GOT3 (cell line): ENCODE measurements at regions not wholly inside any gene's neighbourhood (a gene's known extent, or its start where the extent isn't known, plus 50 kb on each side); places are given as distances from the start of the nearest gene placed in this dataset.
"Not testable (repeated sequence)": the region's sequence is repeated elsewhere in the genome, so short reads cannot be mapped to it uniquely, and the experiment has no call there.

Source experiments
- DNase-seq: peaks from one replicate; lab custom pipeline; 2025; ENCODE audit warnings: mixed read lengths; lab: John Stamatoyannopoulos, UW

- DNase-seq, result no peak
These were observed 484.5 kb upstream of the ZNF804A start for GRCh38 chr2:184113696-184114403.

GRCh38 chr2:184114439-184114838, 483.9 kb upstream of the ZNF804A start:
- no peak for DNase-seq

DNA sequence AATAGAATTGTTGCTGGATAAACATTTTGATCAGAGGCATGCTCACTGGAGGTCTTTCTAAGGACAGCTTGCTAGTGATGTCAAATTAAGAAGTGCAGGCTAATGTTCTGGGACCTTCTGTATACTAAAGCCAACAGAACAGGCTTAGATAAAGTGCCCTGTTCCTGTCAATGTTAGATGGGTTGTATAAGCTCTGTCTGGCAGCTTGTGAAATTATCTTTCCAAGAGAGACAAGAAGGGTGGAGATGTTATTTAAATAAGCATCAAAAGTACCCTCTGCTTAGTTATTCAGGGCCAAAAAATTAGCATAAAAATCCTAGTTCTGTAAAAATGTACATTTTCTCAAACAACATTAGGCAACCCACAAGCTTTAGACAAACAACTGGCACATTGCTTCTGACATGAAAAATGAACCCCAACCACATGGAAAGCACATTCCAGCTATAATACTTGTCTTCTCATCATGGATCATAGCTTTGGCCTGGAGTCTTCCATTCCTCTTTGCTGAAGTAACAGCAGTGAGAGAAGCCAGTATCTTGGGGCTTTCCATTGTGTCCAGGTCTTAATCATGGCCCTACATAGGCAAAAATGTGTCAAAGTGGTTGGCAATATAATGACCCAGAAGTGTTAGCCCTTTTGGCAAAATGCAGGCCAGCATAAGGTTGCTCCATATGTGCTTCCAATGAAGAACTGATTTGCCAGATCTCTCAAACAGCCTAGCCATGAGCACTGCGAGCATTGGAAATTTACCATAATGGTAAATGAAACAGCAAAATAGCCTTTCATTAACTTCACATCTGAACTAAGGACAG, 478.1 kb upstream of the ZNF804A start:
- no peak for DNase-seq

- no peak for DNase-seq
These were observed 472.5 kb upstream of the ZNF804A start for GRCh38 chr2:184125867-184126266.

GRCh38 chr2:184129073-184129472, 469.3 kb upstream of the ZNF804A start:
- DNase-seq, result no peak

DNA sequence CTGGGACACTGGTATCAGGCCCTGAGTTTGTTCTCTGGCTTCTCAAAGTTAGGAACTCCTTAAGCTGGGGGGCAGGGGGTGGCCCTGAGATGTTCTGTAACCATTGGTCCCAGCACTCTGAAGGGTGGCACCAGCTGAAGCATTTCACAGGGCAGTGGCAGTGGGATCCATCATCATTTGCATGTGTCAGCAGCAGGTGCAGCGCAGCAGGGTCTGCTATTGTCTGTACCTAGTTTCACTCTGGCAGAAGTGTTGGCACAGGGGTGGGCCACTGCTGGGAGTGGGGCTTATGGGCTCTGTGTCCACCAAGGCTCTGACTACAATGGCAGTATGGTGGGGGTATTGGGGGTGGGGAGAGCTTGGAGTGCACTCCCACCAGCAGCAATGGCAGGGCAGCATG, 460.4 kb upstream of the ZNF804A start:
- no peak for DNase-seq

DNA sequence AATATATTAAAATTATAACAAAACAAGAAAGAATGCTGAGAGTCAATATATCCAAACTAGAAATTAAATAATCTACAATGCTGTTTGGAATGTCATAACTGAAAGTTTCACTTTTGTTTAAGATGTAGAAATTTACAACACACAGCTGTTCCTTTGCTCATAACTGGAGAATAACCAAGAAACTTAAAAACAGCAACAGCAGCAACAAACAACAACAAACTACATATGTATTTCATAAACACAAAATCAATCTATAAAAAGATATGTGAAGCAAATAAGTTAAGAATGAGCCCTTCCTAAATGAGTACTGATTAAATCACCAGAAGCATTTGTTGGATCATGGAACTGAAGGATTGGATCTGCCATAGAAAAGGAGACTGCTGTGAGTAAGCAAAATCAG, 456.5 kb upstream of the ZNF804A start:
- no peak for DNase-seq

- no peak for DNase-seq
These were observed 443.9 kb upstream of the ZNF804A start for GRCh38 chr2:184154438-184154837.

GRCh38 chr2:184155791-184156190, 442.5 kb upstream of the ZNF804A start:
- no peak for DNase-seq

DNA sequence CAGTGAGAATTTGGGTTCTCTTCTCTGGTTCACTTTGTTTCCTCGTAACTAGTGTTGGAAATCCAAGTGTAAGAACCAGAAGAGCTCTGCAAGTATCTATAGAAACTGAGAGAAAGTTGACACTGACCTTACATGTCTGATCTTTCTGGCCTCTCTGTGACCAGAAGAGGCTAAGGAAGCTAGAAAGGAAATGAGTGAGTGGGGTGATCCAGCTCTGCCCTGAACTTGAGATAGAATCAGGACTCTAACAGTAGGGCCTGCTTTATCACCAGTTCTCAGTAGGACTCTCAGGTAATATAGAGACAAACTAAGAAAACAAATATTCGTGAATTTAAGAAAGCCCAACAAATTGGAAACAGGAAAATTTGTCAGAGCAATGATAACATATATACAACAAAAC, 441.2 kb upstream of the ZNF804A start:
- no peak for DNase-seq

DNA sequence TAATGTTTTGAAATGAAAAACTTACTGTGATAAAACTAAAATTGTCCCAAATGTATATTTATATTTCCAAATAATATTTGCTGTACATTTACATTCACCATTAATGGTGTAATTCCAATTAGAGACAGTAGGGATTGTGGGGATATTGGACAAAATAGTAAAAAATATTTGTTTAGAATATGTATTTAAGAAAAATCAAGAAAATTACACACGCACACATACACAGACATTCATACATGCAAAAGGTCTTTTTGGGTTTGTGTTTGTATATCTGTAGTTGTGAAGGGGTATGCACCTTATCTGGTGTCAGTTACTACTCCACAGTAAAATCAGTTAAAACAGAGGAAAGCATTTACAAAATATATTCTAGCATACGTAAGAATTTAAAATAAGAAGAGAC, 435.9 kb upstream of the ZNF804A start:
- no peak for DNase-seq

- not testable (repeated sequence) for DNase-seq
These were observed 429.5 kb upstream of the ZNF804A start for GRCh38 chr2:184168823-184169222.

- DNase-seq, result no peak
These were observed 429.0 kb upstream of the ZNF804A start for GRCh38 chr2:184169366-184169765.

DNA sequence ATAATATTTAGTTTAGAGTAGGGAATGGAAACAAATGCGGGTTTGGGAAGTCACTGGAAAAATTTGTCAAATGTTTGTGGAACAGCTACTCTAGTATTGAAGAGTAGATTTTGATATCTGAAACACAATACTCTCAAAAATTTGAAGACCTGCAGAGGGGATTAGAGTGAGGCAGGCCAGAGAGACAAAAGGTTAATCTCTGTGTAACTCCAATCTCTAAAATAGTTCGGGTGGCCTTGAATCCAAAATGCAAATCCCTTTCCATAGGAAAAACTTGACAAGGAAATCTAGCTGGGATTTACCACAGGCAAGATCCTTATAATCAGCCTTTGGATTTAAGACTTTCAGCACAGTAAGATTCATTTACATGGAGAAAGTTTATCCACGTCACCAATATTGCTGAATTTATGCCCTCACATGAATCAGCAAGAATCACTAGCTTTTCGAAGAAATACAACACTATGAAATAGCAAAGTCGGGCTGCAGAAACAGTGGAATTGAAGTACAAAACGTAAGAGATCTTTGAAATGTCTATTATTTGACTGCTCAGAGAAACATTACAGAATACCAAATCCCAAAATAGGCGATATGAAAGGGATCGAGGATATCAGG, 423.7 kb upstream of the ZNF804A start:
- DNase-seq, result no peak

- no peak for DNase-seq
These were observed 420.1 kb upstream of the ZNF804A start for GRCh38 chr2:184178229-184178628.

- DNase-seq, result no peak
These were observed 411.9 kb upstream of the ZNF804A start for GRCh38 chr2:184186436-184186835.

- no peak for DNase-seq
These were observed 410.8 kb upstream of the ZNF804A start for GRCh38 chr2:184187421-184187971.

DNA sequence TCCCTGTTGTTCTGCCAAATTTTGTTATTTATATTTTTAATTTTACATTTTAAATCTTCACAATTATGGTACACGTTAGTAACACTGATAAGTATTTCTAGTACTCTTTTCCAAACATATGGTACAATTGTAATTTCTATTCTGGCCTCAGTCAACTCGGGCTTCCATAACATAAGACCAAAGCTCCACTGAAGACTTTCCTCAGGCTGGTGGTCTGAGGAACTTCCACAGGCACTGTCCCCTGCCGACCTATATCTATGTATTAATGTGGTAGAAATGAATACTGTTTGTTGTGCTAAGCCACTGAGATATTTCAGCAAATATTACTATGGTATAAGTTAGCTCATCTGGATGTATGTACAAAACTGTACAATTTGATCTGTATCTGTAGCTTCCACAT, 407.6 kb upstream of the ZNF804A start:
- no peak for DNase-seq

- DNase-seq, result no peak
These were observed 405.7 kb upstream of the ZNF804A start for GRCh38 chr2:184192649-184193048.

GRCh38 chr2:184197413-184197812, 400.9 kb upstream of the ZNF804A start:
- DNase-seq, result no peak

GRCh38 chr2:184198791-184199190, 399.5 kb upstream of the ZNF804A start:
- DNase-seq, result not testable (repeated sequence)

GRCh38 chr2:184199274-184199673, 399.1 kb upstream of the ZNF804A start:
- no peak for DNase-seq

GRCh38 chr2:184201246-184201645, 397.1 kb upstream of the ZNF804A start:
- DNase-seq, result no peak
